ENCODE measurements at regions not wholly inside any gene's neighbourhood (a gene's known extent, or its start where the extent isn't known, plus 50 kb on each side); places are given as distances from the start of the nearest gene placed in this dataset.

DNA sequence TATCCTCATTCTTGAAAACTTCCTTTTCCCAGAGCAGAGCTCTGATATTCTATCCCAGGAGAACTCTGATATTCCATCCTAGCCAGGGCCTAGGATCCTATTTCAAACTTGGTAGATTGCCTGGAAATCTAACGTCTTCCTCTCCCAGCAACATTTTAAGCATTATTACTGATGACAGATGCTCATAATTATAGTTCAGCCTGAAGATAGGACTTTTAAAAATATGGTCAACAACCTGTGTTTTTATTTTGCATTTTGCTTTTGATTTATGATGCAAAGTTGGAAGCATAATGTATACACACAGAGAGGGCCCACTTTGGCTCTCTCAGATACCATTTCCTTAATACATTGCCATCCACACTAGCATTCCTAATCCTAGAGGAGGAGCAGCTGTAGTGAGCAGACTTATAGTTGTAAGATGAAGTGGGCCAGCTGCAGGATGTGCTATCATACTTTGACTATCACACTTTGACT, 457.4 kb upstream of the TPK1 start:
- TF ChIP-seq, protein P1, sequence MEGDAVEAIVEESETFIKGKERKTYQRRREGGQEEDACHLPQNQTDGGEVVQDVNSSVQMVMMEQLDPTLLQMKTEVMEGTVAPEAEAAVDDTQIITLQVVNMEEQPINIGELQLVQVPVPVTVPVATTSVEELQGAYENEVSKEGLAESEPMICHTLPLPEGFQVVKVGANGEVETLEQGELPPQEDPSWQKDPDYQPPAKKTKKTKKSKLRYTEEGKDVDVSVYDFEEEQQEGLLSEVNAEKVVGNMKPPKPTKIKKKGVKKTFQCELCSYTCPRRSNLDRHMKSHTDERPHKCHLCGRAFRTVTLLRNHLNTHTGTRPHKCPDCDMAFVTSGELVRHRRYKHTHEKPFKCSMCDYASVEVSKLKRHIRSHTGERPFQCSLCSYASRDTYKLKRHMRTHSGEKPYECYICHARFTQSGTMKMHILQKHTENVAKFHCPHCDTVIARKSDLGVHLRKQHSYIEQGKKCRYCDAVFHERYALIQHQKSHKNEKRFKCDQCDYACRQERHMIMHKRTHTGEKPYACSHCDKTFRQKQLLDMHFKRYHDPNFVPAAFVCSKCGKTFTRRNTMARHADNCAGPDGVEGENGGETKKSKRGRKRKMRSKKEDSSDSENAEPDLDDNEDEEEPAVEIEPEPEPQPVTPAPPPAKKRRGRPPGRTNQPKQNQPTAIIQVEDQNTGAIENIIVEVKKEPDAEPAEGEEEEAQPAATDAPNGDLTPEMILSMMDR (IDR thresholded peaks at IDR 0.05), result no peak
- TF ChIP-seq POLR2A (IDR thresholded peaks at IDR 0.05), result no peak
- Histone ChIP-seq H3K4me1 (no peaks in the 10 kb centered on the region), H3K4me3 (replicated peaks in 1 of 3) (no peak overlapping the region), H3K9me3 (no peaks in the 10 kb centered on the region), H3K27ac (no peak overlapping the region), H3K36me3 (no peaks in the 10 kb centered on the region), H3K27me3 (no peaks in the 10 kb centered on the region)
- no peak for DNase-seq
- intact Hi-C loops (cut with DNase I), result no loop called here
- 50 to 62% methylated on average over 1 of the region's 1 CpG for WGBS, 2 donors

DNA sequence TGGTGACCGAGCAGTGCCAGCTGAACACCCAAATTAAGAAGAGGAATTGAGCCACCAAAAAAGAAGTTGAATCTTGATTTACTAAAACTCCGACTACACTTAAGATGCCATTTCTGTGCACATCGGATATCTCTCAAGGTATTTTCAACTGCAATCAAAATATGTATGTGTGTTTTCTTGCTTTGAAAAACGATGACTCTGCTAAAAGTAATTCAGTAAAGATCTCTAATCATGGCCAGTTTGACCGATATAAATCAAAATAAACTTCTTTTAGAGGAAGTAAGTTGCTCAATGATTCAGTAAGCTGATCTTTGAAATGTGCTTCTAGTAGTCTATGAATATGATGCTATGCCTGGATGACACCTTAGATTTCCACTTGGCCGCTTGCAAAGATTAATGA, 453.5 kb upstream of the TPK1 start:
- no peaks in the 10 kb centered on the region for H3K36me3 ChIP-seq
- H3K27ac ChIP-seq, result no peak overlapping the region
- H3K4me1 ChIP-seq, result no peaks in the 10 kb centered on the region
- intact Hi-C loops (cut with DNase I), result no loop called here
- DNase-seq, result no peak
- no peaks in the 10 kb centered on the region for H3K9me3 ChIP-seq
- no peaks in the 10 kb centered on the region for H3K27me3 ChIP-seq
- no peak for TF ChIP-seq POLR2A (IDR thresholded peaks at IDR 0.05)
- TF ChIP-seq, protein P1 (IDR thresholded peaks at IDR 0.05), result no peak
- WGBS, 2 donors, result 87 to 88% methylated on average over 6 of the region's 6 CpGs
- no peak overlapping the region for H3K4me3 ChIP-seq (replicated peaks in 1 of 3)

- no peaks in the 10 kb centered on the region for H3K4me1 ChIP-seq
- no peak for TF ChIP-seq POLR2A (IDR thresholded peaks at IDR 0.05)
- TF ChIP-seq, protein P1 (IDR thresholded peaks at IDR 0.05), result no peak
- H3K9me3 ChIP-seq, result no peaks in the 10 kb centered on the region
- no peak overlapping the region for H3K27ac ChIP-seq
- H3K36me3 ChIP-seq, result no peaks in the 10 kb centered on the region
- H3K27me3 ChIP-seq, result no peaks in the 10 kb centered on the region
- no peak overlapping the region for H3K4me3 ChIP-seq (replicated peaks in 1 of 3)
- intact Hi-C loops (cut with DNase I), result no loop called here
- no peak for DNase-seq
Measured at GRCh38 chr7:145276118-145276517, 440.3 kb upstream of the TPK1 start.

GRCh38 chr7:145269418-145270161, 433.7 kb upstream of the TPK1 start:
- TF ChIP-seq POLR2A (IDR thresholded peaks at IDR 0.05), result no peak
- TF ChIP-seq, protein P1 (IDR thresholded peaks at IDR 0.05), result no peak
- DNase-seq, result no peak
- Histone ChIP-seq H3K4me3 (replicated peaks in 1 of 3) (no peak overlapping the region), H3K4me1 (no peaks in the 10 kb centered on the region), H3K27me3 (no peaks in the 10 kb centered on the region), H3K27ac (no peak overlapping the region), H3K36me3 (no peaks in the 10 kb centered on the region), H3K9me3 (no peaks in the 10 kb centered on the region)
- 90 to 92% methylated on average over 22 to 28 of the region's 28 CpGs for WGBS, 2 donors
- intact Hi-C loops (cut with DNase I), result no loop called here

DNA sequence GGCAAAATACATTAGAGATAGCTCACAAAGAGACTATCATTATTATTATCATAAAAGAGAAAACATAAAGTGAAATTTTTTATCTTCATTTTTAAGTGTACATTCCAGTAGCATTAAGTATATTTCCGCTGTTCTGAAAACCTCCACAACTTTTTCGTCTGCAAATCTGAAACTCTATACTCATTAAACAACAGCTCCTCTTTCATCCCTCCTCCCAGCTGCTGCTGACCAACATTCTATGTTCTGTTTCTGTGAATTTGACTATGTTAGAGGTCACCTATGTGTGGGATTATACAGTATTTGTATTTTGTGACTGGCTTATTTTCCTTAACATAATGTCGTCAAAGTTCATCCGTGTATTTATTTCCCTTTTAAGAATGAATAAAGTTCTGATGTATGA, 429.3 kb upstream of the TPK1 start:
- Histone ChIP-seq H3K27me3 (no peaks in the 10 kb centered on the region), H3K27ac (no peak overlapping the region), H3K36me3 (no peaks in the 10 kb centered on the region), H3K4me3 (replicated peaks in 1 of 3) (no peak overlapping the region), H3K4me1 (no peaks in the 10 kb centered on the region), H3K9me3 (no peaks in the 10 kb centered on the region)
- 74% methylated on average over 4 of the region's 4 CpGs for WGBS, 2 donors
- intact Hi-C loops (cut with DNase I), result no loop called here
- no peak for DNase-seq
- TF ChIP-seq, protein P1 (IDR thresholded peaks at IDR 0.05), result no peak
- TF ChIP-seq POLR2A (IDR thresholded peaks at IDR 0.05), result no peak

Data from thyroid gland (tissue), 4 donors.